H1 (cell line): ENCODE measurements at regions not wholly inside any gene's neighbourhood (a gene's known extent, or its start where the extent isn't known, plus 50 kb on each side); places are given as distances from the start of the nearest gene placed in this dataset.

Experiments used
- CTCF ChIA-PET: fragments of 300-600 bp; sonication (Branson Sonifier 250); formaldehyde crosslinking; loops from one replicate; lab custom pipeline; 2021; ENCODE audit not compliant: partially characterized antibody; lab: Charles Lee
- POLR2A ChIA-PET: fragments of 300-600 bp; sonication (Branson Sonifier 250); formaldehyde crosslinking; loops from one replicate; lab custom pipeline; 2021; ENCODE audit warnings: inconsistent platforms; ENCODE audit not compliant: partially characterized antibody; lab: Charles Lee
- DNase-seq, 2 experiments: peaks; one replicate each; pipeline versions ENCODE4 v3.0.0 to v3.0.0-alpha.2; 2010 to 2022; ENCODE audit warnings: low spot score in 2 of 2, low read depth in 1 of 2, mixed read lengths in 1 of 2
- FAIRE-seq: peaks from 2 replicates; lab custom pipeline; 2011; peaks lifted over from hg19 to GRCh38; lab: Jason Lieb, UNC
- H2AFZ ChIP-seq: 2 replicates; pipeline ENCODE4 v1.8.1; 2012; ENCODE audit warnings: low read length, inconsistent platforms
- H2AK5ac ChIP-seq: 2 replicates; pipeline ENCODE4 v1.6.1; 2013; ENCODE audit warnings: low read depth, low read length
- H2BK120ac ChIP-seq: replicated peaks from 2 replicates; pipeline ENCODE3; 2013; ENCODE audit warnings: low read depth, low read length, inconsistent platforms
- H2BK12ac ChIP-seq: 2 replicates; pipeline ENCODE4 v1.6.1; 2013; ENCODE audit warnings: low read depth, low read length
- H2BK15ac ChIP-seq: 2 replicates; pipeline ENCODE4 v1.6.1; 2013; ENCODE audit warnings: low read length
- H2BK20ac ChIP-seq: 2 replicates; pipeline ENCODE4 v1.6.1; 2013; ENCODE audit warnings: low read length
- H2BK5ac ChIP-seq: 2 replicates; pipeline ENCODE4 v1.6.1; 2013; ENCODE audit warnings: low read depth, low read length
- H3K14ac ChIP-seq: 2 replicates; pipeline ENCODE4 v1.6.1; 2013; ENCODE audit warnings: inconsistent platforms; ENCODE audit not compliant: insufficient read length
- H3K18ac ChIP-seq: 2 replicates; pipeline ENCODE4 v1.6.1; 2013; ENCODE audit warnings: low read length; ENCODE audit errors: extremely low read depth
- H3K23ac ChIP-seq: 2 replicates; pipeline ENCODE4 v1.6.1; 2013; ENCODE audit warnings: inconsistent platforms; ENCODE audit not compliant: insufficient read length
- H3K23me2 ChIP-seq: 2 replicates; pipeline ENCODE4 v1.6.1; 2013; ENCODE audit warnings: low read depth, low read length
- H3K27ac ChIP-seq: 2 replicates; pipeline ENCODE4 v1.6.1; 2011; ENCODE audit warnings: low read depth, low read length, inconsistent platforms
- H3K27me3 ChIP-seq, 4 experiments: replicated peaks in 1 of 4; 1 replicate in 1 of 4; 2 replicates in 3 of 4; pipeline versions ENCODE4 v1.6.1 to v1.8.1; 2011 to 2013; ENCODE audit warnings: low read length in 3 of 4, mild to moderate bottlenecking in 3 of 4, inconsistent platforms in 2 of 4, mixed read lengths in 2 of 4, moderate library complexity in 1 of 4; ENCODE audit not compliant: control insufficient read depth in 3 of 4, insufficient read depth in 3 of 4; ENCODE audit errors: extremely low read depth in 1 of 4
- H3K36me3 ChIP-seq, 4 experiments: 2 replicates each; pipeline versions ENCODE4 v1.6.1 to v1.8.1; 2011 to 2013; ENCODE audit warnings: mild to moderate bottlenecking in 4 of 4, low read length in 3 of 4, moderate library complexity in 2 of 4, control low read depth in 1 of 4, inconsistent platforms in 1 of 4; ENCODE audit not compliant: insufficient read depth in 4 of 4, control insufficient read depth in 2 of 4
- H3K4ac ChIP-seq: replicated peaks from 2 replicates; pipeline ENCODE3; 2013; ENCODE audit warnings: low read length, low read depth, mixed read lengths, inconsistent platforms; ENCODE audit not compliant: insufficient read length
- H3K4me1 ChIP-seq, 4 experiments: replicated peaks in 1 of 4; 1 replicate in 1 of 4; 2 replicates in 3 of 4; pipeline versions ENCODE4 v1.6.1 to v1.8.1; 2011 to 2013; ENCODE audit warnings: low read length in 3 of 4, inconsistent platforms in 2 of 4, mixed read lengths in 1 of 4; ENCODE audit not compliant: insufficient read depth in 4 of 4, control insufficient read depth in 3 of 4
- H3K4me2 ChIP-seq, 2 experiments: 2 replicates each; pipeline versions ENCODE4 v1.6.1 to v1.8.1; 2011 to 2013; ENCODE audit warnings: low read depth in 2 of 2, low read length in 2 of 2, control low read depth in 1 of 2, inconsistent platforms in 1 of 2, mild to moderate bottlenecking in 1 of 2; ENCODE audit not compliant: insufficient read depth in 1 of 2
- H3K4me3 ChIP-seq, 4 experiments: fragments of 200-600, 300-600 bp in 1 of 4; sonication (generic), shearing (Covaris generic), sonication (Bioruptor Twin) in 1 of 4; 2 replicates each; pipeline versions ENCODE4 v1.5.1 to v1.8.1; 2011 to 2016; ENCODE audit warnings: low read length in 4 of 4, low read depth in 3 of 4, control low read depth in 2 of 4, inconsistent platforms in 2 of 4, mild to moderate bottlenecking in 2 of 4, mixed read lengths in 1 of 4, moderate library complexity in 1 of 4; ENCODE audit not compliant: insufficient read depth in 2 of 4; ENCODE audit errors: extremely low read depth in 1 of 4
- H3K56ac ChIP-seq: replicated peaks from 2 replicates; pipeline ENCODE3; 2013; ENCODE audit warnings: low read depth, mild to moderate bottlenecking, mixed read lengths, low read length, inconsistent platforms; ENCODE audit not compliant: insufficient read length
- H3K79me1 ChIP-seq: 2 replicates; pipeline ENCODE4 v1.6.1; 2013; ENCODE audit warnings: low read depth, low read length, control low read depth
- H3K79me2 ChIP-seq, 2 experiments: 2 replicates each; pipeline versions ENCODE4 v1.6.1 to v1.8.1; 2012 to 2013; ENCODE audit warnings: low read length in 2 of 2, mild to moderate bottlenecking in 2 of 2, inconsistent platforms in 1 of 2; ENCODE audit not compliant: insufficient read depth in 2 of 2, control insufficient read depth in 1 of 2
- H3K9ac ChIP-seq, 4 experiments: replicated peaks in 1 of 4; 1 replicate in 1 of 4; 2 replicates in 3 of 4; pipeline versions ENCODE4 v1.6.1 to v1.8.1; 2011 to 2013; ENCODE audit warnings: low read depth in 3 of 4, low read length in 3 of 4, control low read depth in 2 of 4, mild to moderate bottlenecking in 2 of 4, moderate library complexity in 2 of 4, inconsistent platforms in 1 of 4; ENCODE audit errors: extremely low read depth in 1 of 4
- H3K9me3 ChIP-seq, 2 experiments: 2 replicates each; pipeline versions ENCODE4 v1.6.1 to v1.8.1; 2012 to 2013; ENCODE audit warnings: mild to moderate bottlenecking in 2 of 2, moderate library complexity in 2 of 2, control low read depth in 1 of 2, inconsistent platforms in 1 of 2, low read depth in 1 of 2, low read length in 1 of 2, mixed read lengths in 1 of 2; ENCODE audit not compliant: insufficient read depth in 2 of 2
- H4K20me1 ChIP-seq, 2 experiments: replicated peaks in 1 of 2; 2 replicates each; pipeline versions ENCODE3 to v1.8.1; 2011 to 2013; ENCODE audit warnings: inconsistent platforms in 2 of 2, low read length in 2 of 2, mild to moderate bottlenecking in 1 of 2; ENCODE audit not compliant: insufficient read depth in 2 of 2, control insufficient read depth in 1 of 2
- H4K5ac ChIP-seq: 2 replicates; pipeline ENCODE4 v1.6.1; 2013; ENCODE audit warnings: low read length, low read depth, mixed read lengths, inconsistent platforms; ENCODE audit not compliant: insufficient read length
- H4K8ac ChIP-seq: 2 replicates; pipeline ENCODE4 v1.8.0; 2013; ENCODE audit warnings: mild to moderate bottlenecking, moderate library complexity, low read length, inconsistent platforms; ENCODE audit not compliant: insufficient read depth; ENCODE audit errors: extremely low read depth
- H4K91ac ChIP-seq: replicated peaks from 2 replicates; pipeline ENCODE3; 2013; ENCODE audit warnings: low read length, mixed read lengths, inconsistent platforms; ENCODE audit not compliant: insufficient read length
- YY1 ChIP-seq: IDR thresholded peaks from 2 replicates; pipeline ENCODE4 v1.6.1; 2011; ENCODE audit warnings: low read depth, mild to moderate bottlenecking, low read length
- WGBS, 2 experiments: shearing (Covaris generic) in 1 of 2; methylation state at CpG; one replicate each; pipeline versions ENCODE4 v1.1.6 to v1.1.7; 2013 to 2015; ENCODE audit warnings: low lambda C conversion rate in 2 of 2, mixed read lengths in 2 of 2, inconsistent platforms in 1 of 2, low coverage in 1 of 2, missing lambda C conversion rate in 1 of 2; ENCODE audit not compliant: insufficient replicate concordance in 2 of 2, insufficient coverage in 1 of 2, insufficient read length in 1 of 2; ENCODE audit errors: extremely low coverage in 1 of 2, missing lambda C conversion rate in 1 of 2; 5-methylcytosine and 5-hydroxymethylcytosine counted together
- TF ChIP-seq, protein P1 (sequence below): IDR thresholded peaks from 2 replicates; pipeline ENCODE4 v1.6.1; 2011; ENCODE audit warnings: low read length, improper control_type of control experiment

DNA sequence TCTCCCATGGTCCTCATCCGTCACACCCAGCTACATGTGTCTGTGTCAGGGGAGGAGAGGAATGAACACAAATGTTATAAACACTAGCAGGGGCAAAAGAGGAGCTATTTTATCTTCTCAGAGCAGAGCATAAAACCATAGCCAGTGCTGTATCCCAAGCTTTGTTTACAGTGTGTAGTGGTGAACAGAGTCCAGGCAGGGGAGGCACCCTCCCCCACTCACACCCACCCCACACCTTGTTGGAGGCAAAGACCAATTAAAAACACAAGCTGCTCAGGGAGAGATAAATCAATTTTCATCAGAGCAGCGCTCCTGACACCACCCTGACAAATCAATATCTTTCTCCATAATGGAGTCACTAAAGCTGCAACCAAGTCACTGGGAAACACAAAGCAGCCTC lies 132.6 kb upstream of the CCL2 start:
- Histone ChIP-seq H3K56ac (no peak overlapping the region), H3K27ac (no peak overlapping the region), H3K9me3 (no peaks in the 10 kb centered on the region), H3K14ac (no peak overlapping the region), H2AFZ (no peak overlapping the region), H4K20me1 (no peaks in the 10 kb centered on the region), H3K9ac (no peak overlapping the region), H3K79me1 (no peaks in the 10 kb centered on the region; the same call in 1 of the 2 replicates), H2BK12ac (no peak overlapping the region), H2BK120ac (no peak overlapping the region), H4K8ac (no peak overlapping the region), H2BK20ac (no peak overlapping the region), H3K23ac (no peak overlapping the region), H2BK5ac (no peak overlapping the region), H3K27me3 (no peaks in the 10 kb centered on the region; a peak in 1 of 7 replicates), H3K4me1 (no peaks in the 10 kb centered on the region), H3K18ac (no peak overlapping the region), H3K79me2 (no peaks in the 10 kb centered on the region), H4K5ac (no peak overlapping the region), H4K91ac (no peak overlapping the region), H2BK15ac (no peak overlapping the region), H3K36me3 (no peaks in the 10 kb centered on the region), H3K4me3 (no peak overlapping the region), H3K4ac (no peak overlapping the region), H2AK5ac (no peak overlapping the region), H3K23me2 (no peaks in the 10 kb centered on the region), H3K4me2 (no peak overlapping the region)
- DNase-seq (no peak), FAIRE-seq (no peak)
- no peak for TF ChIP-seq YY1
- TF ChIP-seq, protein P1, sequence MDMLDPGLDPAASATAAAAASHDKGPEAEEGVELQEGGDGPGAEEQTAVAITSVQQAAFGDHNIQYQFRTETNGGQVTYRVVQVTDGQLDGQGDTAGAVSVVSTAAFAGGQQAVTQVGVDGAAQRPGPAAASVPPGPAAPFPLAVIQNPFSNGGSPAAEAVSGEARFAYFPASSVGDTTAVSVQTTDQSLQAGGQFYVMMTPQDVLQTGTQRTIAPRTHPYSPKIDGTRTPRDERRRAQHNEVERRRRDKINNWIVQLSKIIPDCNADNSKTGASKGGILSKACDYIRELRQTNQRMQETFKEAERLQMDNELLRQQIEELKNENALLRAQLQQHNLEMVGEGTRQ = no peak
- WGBS, 2 experiments = 89% methylated on average over 2 of the region's 2 CpGs; no CpG with 5 or more reads in 1 of the 2 experiments
- ChIA-PET CTCF (interaction anchor here (1.2 to 16.4 kb wide), 3 partner anchors 9 to 158 kb away, joined by 3 to 145 read pairs (median 4); no protein-coding TSS in a partner anchor), POLR2A (interaction anchor here (0.6 kb wide), 1 partner anchor 9 kb away, joined by 3 read pairs; no protein-coding TSS in a partner anchor)
